HG02571 (cell line): ENCODE measurements at regions not wholly inside any gene's neighbourhood (a gene's known extent, or its start where the extent isn't known, plus 50 kb on each side); places are given as distances from the start of the nearest gene placed in this dataset.

Source experiments
- ATAC-seq: cut with Tn5 transposase; IDR thresholded peaks from one replicate; pipeline ENCODE4 v1.9.1; 2021; ENCODE audit warnings: mild to moderate bottlenecking, moderate library complexity; ENCODE audit not compliant: unreplicated experiment

DNA sequence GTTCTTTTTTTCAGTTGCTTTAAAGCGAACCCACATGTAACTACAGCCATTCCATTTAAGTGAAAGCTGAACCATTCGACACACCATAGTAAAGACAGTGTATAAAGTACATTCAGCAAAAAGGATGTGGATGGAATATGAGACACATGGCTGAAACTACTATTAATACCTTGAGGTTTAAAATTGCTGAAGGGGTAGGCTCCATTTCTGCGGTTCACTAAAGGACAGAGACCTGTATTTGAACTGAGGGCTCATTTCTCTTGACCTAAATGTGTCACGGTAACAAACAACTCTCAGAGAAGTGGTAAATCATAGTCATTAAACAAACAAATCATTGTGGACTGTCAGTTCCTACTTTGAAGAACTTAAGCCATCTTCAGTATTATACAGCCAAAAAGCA lies 1085.6 kb upstream of the TENM3 start:
- ATAC-seq: no peak

DNA sequence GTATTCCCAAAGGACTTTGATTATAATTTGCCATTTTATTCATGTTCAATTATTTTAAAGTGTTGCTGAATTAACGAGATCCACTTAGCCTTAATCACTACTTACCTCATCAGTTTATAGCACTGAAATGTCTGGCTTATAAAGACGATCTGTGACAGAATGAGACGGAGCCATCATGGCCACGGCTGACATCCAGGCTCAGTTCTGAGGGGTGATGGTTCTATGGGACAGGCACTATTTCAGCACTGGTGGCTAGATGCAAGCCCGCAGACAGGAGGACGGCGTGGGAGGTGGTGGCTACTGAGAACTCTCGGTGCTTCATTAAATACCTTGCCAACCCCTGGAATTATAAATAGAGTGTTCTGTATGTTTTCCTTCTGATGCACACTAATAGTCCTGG lies 1084.2 kb upstream of the TENM3 start:
- no peak for ATAC-seq

DNA sequence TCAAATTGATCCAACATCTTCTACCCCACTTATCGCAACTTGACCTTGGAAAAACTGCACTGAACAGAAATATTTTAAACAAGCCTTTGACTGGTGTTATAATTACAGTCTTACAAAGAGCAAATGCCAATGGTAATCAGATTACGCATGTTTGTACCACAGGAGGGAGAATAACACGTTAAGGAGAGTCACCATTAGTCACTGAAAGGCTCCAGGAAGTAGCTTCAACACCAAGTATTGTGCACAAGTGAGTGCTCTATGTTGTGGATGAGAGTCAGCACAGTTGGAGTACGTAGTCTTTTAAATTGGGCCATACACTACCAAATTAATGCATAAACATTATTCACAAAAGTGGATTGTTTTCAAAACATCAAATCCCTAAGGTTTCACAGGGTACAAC lies 1081.5 kb upstream of the TENM3 start:
- ATAC-seq: no peak

DNA sequence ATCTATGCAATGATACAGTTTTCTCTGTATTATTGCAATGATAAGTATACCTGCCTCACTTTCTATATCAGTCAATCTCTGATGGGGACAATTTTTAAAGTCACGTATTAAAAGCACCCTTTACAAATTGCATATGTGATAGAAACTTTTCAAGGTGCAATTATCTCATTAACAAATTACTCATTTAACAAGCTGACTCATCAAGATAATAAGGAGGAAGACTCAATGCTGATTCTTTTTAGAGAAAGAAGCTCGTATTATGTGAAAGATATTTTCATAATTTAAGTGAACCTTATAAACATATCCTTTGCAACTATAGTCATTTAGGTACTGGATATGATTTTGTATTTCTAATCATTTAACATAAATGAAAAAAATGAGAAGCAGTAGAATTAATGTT lies 1080.9 kb upstream of the TENM3 start:
- ATAC-seq: no peak

DNA sequence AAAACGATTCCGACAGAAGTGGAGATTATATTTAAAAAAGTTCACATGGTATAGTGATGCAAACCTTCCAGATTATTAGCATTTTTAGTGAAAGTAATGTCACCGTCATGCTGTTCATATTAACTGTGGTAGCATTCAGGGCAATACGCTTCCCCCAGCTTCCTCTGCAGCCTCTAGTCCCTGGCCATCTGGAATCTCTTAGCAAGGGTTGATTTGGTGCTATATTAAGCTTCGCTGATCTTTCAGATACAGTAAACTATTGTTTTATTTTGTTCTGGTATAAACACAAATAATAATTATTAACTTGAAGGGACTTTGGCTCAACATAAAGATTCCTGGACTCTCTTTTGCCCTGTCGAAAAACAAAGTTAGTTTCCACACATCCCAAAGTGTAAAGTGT lies 1080.5 kb upstream of the TENM3 start:
- no peak for ATAC-seq

GRCh38 chr4:181166742-181167399 lies 1076.3 kb upstream of the TENM3 start:
- ATAC-seq: no peak

GRCh38 chr4:181168011-181168805 lies 1075.0 kb upstream of the TENM3 start:
- ATAC-seq: no peak

DNA sequence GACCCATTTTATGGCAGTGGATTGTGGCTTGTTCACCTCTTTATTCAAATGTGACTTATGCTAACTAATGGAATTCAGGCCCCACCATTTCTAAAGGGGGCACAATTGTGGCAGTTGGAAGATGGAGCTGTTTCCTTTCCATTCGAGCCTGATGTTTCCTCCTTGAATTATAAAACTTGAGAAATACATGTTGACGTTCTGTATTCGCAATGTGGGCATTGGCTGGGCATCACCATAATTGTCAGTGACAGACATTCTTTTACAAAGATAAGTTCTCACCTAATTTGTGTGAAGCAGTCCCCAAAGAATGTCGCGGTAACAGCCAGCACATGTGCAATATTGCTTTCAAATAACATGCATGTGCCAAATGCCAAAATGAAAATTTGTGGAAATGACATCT lies 1070.2 kb upstream of the TENM3 start:
- no peak for ATAC-seq

- ATAC-seq: no peak
Measured at GRCh38 chr4:181176306-181176705, 1066.9 kb upstream of the TENM3 start.

GRCh38 chr4:181181331-181181730 lies 1061.9 kb upstream of the TENM3 start:
- no peak for ATAC-seq

- ATAC-seq: no peak
Measured at GRCh38 chr4:181189751-181190150, 1053.5 kb upstream of the TENM3 start.

DNA sequence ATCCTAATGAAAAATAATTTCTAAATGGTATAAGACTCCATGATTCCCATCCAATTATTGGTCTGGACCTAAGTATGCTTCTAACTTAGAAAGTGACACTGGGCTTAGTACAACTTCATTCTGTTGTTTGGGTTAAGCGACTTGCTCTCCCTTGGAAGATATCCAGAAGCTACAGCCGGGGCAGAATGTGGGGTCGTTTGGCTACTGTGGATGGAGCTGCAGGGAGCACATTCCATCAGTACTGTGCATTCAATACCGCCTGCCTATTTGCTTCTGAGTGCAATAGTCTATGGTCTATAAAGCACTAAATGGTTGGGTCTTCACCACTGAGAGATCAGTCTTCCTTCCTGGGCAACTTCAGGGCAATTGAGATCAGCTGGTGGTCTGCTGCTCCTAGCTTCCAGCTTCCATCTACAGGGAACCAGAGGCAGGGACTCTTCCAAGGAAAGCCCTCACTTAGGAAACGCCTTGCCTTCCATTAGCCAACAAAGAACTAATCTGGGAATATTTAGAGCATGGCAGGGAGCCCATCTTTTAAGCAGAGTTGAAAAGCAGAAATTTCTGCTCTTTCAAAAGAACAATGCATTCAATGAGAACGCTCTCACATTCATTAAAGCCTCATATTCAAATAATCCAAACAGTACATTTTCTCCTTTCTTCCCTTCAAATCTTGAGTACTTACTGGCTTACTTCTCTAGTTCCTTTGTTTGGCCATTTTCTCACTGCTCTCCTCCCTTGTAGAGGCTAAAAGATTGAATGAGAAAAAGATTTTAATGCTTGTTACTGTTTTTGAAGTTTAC lies 1049.9 kb upstream of the TENM3 start:
- no peak for ATAC-seq

DNA sequence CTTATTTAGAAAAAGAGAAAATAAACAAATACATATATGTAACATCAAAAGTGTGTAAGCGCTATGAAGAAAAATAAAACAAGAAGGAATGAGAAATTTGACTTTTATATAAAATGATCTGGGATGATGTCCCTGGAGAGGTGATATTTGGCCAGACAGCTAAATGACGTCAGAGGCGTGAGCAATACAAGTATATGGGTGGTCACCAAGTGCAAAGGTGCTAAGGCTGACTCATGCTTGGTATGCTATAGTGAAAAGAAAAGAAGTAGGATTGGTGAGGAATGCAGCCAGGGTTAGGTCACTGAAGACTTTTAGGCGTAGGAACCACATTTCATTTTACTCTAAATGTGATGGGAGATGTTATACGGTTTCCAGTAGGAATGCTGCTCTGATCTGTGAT lies 1049.1 kb upstream of the TENM3 start:
- ATAC-seq: no peak

DNA sequence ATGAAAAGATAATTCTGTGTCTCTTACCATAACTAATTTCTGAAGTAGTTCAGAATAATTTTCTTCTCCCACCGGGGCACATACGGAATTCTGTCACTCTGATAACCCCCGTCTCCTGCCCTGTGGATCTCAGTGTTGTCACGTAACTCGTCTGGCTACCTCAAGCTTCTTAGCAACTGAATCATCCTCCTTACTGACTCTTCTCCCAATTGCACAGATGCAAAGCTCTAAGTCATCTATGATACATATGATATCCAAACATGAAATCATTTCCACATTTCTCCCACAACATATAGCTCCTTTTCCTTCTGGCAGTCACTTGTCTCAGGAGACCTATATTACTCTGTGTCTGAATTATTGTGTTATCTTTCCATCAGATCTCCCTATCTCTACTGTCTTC lies 1043.1 kb upstream of the TENM3 start:
- ATAC-seq: no peak

GRCh38 chr4:181202240-181202639 lies 1041.0 kb upstream of the TENM3 start:
- ATAC-seq: no peak

DNA sequence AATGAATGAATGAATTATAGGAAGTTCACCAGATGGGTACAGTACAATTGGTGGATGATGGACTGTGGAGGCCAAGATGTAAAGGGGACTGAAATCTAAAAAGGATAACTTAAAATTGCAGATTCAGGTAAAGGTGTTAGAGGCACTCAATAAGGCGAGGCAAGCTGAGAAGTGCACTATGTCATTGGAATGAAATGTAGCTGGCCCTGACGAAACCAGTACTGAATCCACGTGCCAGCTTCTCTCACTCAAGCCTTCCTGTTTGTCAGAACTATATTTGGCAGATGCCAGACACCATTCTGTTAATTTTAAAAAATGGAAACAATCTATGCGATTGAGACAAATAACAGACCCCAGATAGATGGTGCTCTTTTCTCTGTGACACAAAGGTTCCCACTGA lies 1039.1 kb upstream of the TENM3 start:
- ATAC-seq: no peak

- no peak for ATAC-seq
Measured at GRCh38 chr4:181213551-181213950, 1029.7 kb upstream of the TENM3 start.

- ATAC-seq: no peak
Measured at GRCh38 chr4:181216501-181216900, 1026.7 kb upstream of the TENM3 start.

DNA sequence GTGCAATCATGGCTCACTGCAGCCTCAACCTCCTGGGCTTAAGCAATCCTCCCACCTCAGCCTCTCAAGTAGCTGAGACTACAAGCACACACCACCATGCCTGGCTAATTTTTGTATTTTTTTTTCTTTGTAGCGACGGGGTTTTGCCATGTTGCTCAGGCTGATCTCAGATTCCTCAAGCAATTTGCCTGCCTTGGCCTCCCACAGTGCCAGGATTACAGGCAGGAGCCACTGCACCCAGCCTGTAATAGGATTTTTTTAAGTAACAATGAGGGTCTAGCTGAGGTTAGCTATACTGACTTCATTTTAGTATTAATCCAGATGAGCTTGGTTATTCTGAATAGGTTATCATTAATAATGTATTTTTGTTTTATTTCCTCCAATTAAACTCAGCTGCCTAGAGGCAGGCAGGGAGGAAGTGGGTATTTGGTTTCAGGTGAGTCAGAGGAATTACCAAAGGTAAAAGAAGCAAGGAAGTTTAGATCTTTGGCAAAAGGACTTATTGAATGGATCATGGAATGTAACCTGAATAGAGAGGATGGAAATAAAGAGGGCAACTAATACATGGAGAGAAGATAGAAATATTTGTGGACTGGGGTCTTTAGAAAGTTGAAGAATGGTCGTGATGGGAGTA lies 1023.3 kb upstream of the TENM3 start:
- no peak for ATAC-seq

DNA sequence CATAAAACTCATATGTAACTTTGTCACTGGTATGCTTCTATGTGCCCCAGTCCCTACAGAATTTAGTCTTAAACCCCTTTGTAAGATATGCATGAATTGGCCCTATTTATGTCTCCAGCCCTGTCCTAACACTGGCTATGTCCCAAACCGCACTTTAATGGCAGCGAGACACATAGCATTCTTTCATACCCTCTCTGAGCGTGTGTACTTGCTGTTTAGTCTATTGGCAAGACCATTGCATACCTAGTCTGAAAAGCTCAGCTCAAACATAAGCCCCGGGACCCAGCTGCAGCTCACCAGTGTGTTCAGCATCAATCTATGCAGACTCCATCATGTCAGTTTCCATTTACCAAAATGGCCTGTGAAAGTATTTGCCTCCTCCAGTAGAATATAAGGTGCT lies 1018.4 kb upstream of the TENM3 start:
- ATAC-seq: no peak

DNA sequence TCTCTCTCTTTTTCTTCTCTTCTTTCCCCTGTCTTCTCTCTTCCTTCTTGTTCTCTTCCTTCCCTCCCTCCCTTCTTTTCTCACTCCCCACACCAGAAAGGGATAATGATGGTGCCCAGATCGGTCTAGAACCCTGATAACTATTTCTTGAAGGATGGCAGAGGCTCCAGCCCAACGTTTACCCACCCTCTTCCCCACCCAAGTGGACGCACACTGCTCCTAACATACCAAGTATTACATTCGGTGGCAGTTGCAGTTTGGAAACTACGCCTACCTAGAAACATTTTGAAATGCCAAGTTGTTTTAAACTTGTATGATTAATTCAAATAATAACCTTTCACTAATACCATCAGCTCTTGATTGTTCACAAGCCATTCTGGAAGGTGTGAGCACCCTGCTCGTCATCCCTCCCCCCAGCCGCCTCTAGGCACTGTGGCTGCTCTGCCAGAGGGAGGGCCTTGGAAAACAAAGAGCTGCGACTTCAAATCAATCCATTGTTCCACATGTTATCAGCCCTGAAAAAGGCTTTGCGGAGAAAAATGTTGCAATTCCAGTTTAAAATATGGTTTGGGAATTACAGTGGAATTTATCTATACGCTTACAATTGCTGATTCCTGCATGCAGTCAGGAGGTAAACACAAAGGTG lies 1017.5 kb upstream of the TENM3 start:
- ATAC-seq: no peak
